ENCODE measurements at regions not wholly inside any gene's neighbourhood (a gene's known extent, or its start where the extent isn't known, plus 50 kb on each side); places are given as distances from the start of the nearest gene placed in this dataset.

- peak; percentile 19 to 78 (median 33) for DNase-seq
- ATAC-seq (ENCODE audit: insufficient read depth, low FRiP score), result no peak
Observed at GRCh38 chr21:27713154-27714109, 746.5 kb upstream of the ADAMTS5 start.

GRCh38 chr21:27704567-27705166, 737.8 kb upstream of the ADAMTS5 start:
- no peaks in the 10 kb centered on the region for H3K27me3 ChIP-seq (ENCODE audit: control insufficient read depth in 3 of 3, insufficient read depth in 3 of 3, low read length in 2 of 3)
- peaks cover 0 to 2% (median 0%) of the 10 kb centered on the region in 4 donors for H3K9me3 ChIP-seq (ENCODE audit: control insufficient read depth in 4 of 4, insufficient read depth in 3 of 4, low read length in 3 of 4)
- H3K4me3 ChIP-seq, result no peak overlapping the region
- H3K27ac ChIP-seq (ENCODE audit: low read depth in 1 of 2, low read length in 1 of 2), result no peak overlapping the region
- peaks cover 0 to 6% (median 0%) of the 10 kb centered on the region in 5 donors for H3K4me1 ChIP-seq (ENCODE audit: control insufficient read depth in 5 of 5, insufficient read depth in 5 of 5, low read length in 5 of 5)
- peak in 1 of 3 donors; percentile 18 for DNase-seq
- H3K9ac ChIP-seq (ENCODE audit: insufficient read depth in 1 of 2, low read length in 2 of 2), result no peak overlapping the region
- 88 to 95% methylated on average over 8 of the region's 8 CpGs for WGBS, 2 donors
- H3K36me3 ChIP-seq (ENCODE audit: control insufficient read depth in 4 of 4, insufficient read depth in 4 of 4, low read length in 4 of 4), result no peaks in the 10 kb centered on the region
- no peak for ATAC-seq (ENCODE audit: insufficient read depth, low FRiP score)
- no peak for TF ChIP-seq CTCF (IDR thresholded peaks at IDR 0.05; ENCODE audit: control extremely low read depth, extremely low read depth)

More at GRCh38 chr21:27713154-27714109, 746.5 kb upstream of the ADAMTS5 start:
- no peak overlapping the region for H3K4me3 ChIP-seq
- TF ChIP-seq CTCF (IDR thresholded peaks at IDR 0.05; ENCODE audit: control extremely low read depth, extremely low read depth), result no peak
- no peaks in the 10 kb centered on the region for H3K9me3 ChIP-seq (ENCODE audit: control insufficient read depth in 4 of 4, insufficient read depth in 3 of 4, low read length in 3 of 4)
- H3K27ac ChIP-seq (ENCODE audit: low read depth in 1 of 2, low read length in 1 of 2), result no peak overlapping the region
- H3K9ac ChIP-seq (ENCODE audit: insufficient read depth in 1 of 2, low read length in 2 of 2), result no peak overlapping the region
- H3K4me1 ChIP-seq (ENCODE audit: control insufficient read depth in 5 of 5, insufficient read depth in 5 of 5, low read length in 5 of 5), result no peaks in the 10 kb centered on the region
- H3K27me3 ChIP-seq (ENCODE audit: control insufficient read depth in 3 of 3, insufficient read depth in 3 of 3, low read length in 2 of 3), result no peaks in the 10 kb centered on the region
- H3K36me3 ChIP-seq (ENCODE audit: control insufficient read depth in 4 of 4, insufficient read depth in 4 of 4, low read length in 4 of 4), result no peaks in the 10 kb centered on the region
- 71 to 76% methylated on average over 7 of the region's 7 CpGs for WGBS, 2 donors

- H3K4me3 ChIP-seq, result no peak overlapping the region
- no peak overlapping the region for H3K27ac ChIP-seq (ENCODE audit: low read depth in 1 of 2, low read length in 1 of 2)
- no peaks in the 10 kb centered on the region for H3K27me3 ChIP-seq (ENCODE audit: control insufficient read depth in 3 of 3, insufficient read depth in 3 of 3, low read length in 2 of 3)
- no peak overlapping the region for H3K9ac ChIP-seq (ENCODE audit: insufficient read depth in 1 of 2, low read length in 2 of 2)
- DNase-seq (no peak), ATAC-seq (ENCODE audit: insufficient read depth, low FRiP score) (no peak)
- H3K9me3 ChIP-seq (ENCODE audit: control insufficient read depth in 4 of 4, insufficient read depth in 3 of 4, low read length in 3 of 4), result peaks cover 0 to 2% (median 0%) of the 10 kb centered on the region in 4 donors
- 74 to 85% methylated on average over 4 of the region's 4 CpGs for WGBS, 2 donors
- H3K36me3 ChIP-seq (ENCODE audit: control insufficient read depth in 4 of 4, insufficient read depth in 4 of 4, low read length in 4 of 4), result no peaks in the 10 kb centered on the region
- TF ChIP-seq CTCF (IDR thresholded peaks at IDR 0.05; ENCODE audit: control extremely low read depth, extremely low read depth), result no peak
- H3K4me1 ChIP-seq (ENCODE audit: control insufficient read depth in 5 of 5, insufficient read depth in 5 of 5, low read length in 5 of 5), result peaks cover 0 to 6% (median 0%) of the 10 kb centered on the region in 5 donors
Observed at GRCh38 chr21:27703791-27704190, 736.9 kb upstream of the ADAMTS5 start.

All from lung (tissue), 11 donors.